SU-DHL-6 (cell line): ENCODE measurements at regions not wholly inside any gene's neighbourhood (a gene's known extent, or its start where the extent isn't known, plus 50 kb on each side); places are given as distances from the start of the nearest gene placed in this dataset.

Experiments
- CTCF ChIP-seq: fragments of 200-600 bp; sonication (generic); IDR thresholded peaks from one replicate; pipeline ENCODE4 v1.5.1; 2017; ENCODE audit warnings: antibody characterized with exemption, mild to moderate bottlenecking, low read length, moderate library complexity; ENCODE audit not compliant: insufficient read depth, poor library complexity, severe bottlenecking
- EZH2phosphoT487 ChIP-seq: fragments of 200-600 bp; sonication (generic), shearing (Covaris generic); conservative IDR thresholded peaks from 2 replicates; pipeline ENCODE4 v1.6.1; 2018; ENCODE audit warnings: mild to moderate bottlenecking, antibody characterized with exemption, low read length, moderate library complexity, mixed read lengths

- TF ChIP-seq CTCF (no peak), EZH2phosphoT487 (no peak)
These were observed 313.0 kb downstream of the PLPP3 start for GRCh38 chr1:56266359-56266758.
